WI38 (cell line): ENCODE measurements at regions not wholly inside any gene's neighbourhood (a gene's known extent, or its start where the extent isn't known, plus 50 kb on each side); places are given as distances from the start of the nearest gene placed in this dataset.

Source experiments
- H3K4me3 ChIP-seq: 2 replicates; pipeline ENCODE4 v1.5.1; 2011; ENCODE audit warnings: low read depth, mild to moderate bottlenecking, control low read depth, low read length
- CTCF ChIP-seq: IDR thresholded peaks from 2 replicates; pipeline ENCODE4 v1.5.1; 2012; ENCODE audit warnings: low read depth, mild to moderate bottlenecking, control low read depth, low read length

GRCh38 chr16:63050391-63050790, 1014.2 kb upstream of the CDH8 start:
- no peak for TF ChIP-seq CTCF
- no peak overlapping the region for H3K4me3 ChIP-seq

GRCh38 chr16:63038397-63039106, 1002.3 kb upstream of the CDH8 start:
- no peak for TF ChIP-seq CTCF
- no peak overlapping the region for H3K4me3 ChIP-seq

GRCh38 chr16:63037761-63038396, 1001.6 kb upstream of the CDH8 start:
- TF ChIP-seq CTCF = no peak

GRCh38 chr16:63018581-63019223, 982.5 kb upstream of the CDH8 start:
- TF ChIP-seq CTCF = no peak

More at GRCh38 chr16:63037761-63038396, 1001.6 kb upstream of the CDH8 start:
- no peak overlapping the region for H3K4me3 ChIP-seq

GRCh38 chr16:63008688-63009087, 972.5 kb upstream of the CDH8 start:
- TF ChIP-seq CTCF = no peak
- H3K4me3 ChIP-seq = no peak overlapping the region

More at GRCh38 chr16:63018581-63019223, 982.5 kb upstream of the CDH8 start:
- H3K4me3 ChIP-seq = no peak overlapping the region

GRCh38 chr16:63005356-63005755, 969.1 kb upstream of the CDH8 start:
- no peak for TF ChIP-seq CTCF
- no peak overlapping the region for H3K4me3 ChIP-seq

GRCh38 chr16:62989480-62989879, 953.2 kb upstream of the CDH8 start:
- no peak overlapping the region for H3K4me3 ChIP-seq
- no peak for TF ChIP-seq CTCF
